ENCODE measurements at regions not wholly inside any gene's neighbourhood (a gene's known extent, or its start where the extent isn't known, plus 50 kb on each side); places are given as distances from the start of the nearest gene placed in this dataset.

GRCh38 chr1:164961715-164962114, 394.8 kb downstream of the LMX1A start:
- TF ChIP-seq EZH2 (IDR thresholded peaks at IDR 0.05; ENCODE audit: low read length, missing control alignments) (no peak), CTCF (conservative IDR thresholded peaks at IDR 0.05 in 1 of 2, IDR thresholded peaks at IDR 0.05 in 1 of 2; ENCODE audit: low read depth in 1 of 2, low read length in 2 of 2) (no peak)
